ENCODE measurements at regions not wholly inside any gene's neighbourhood (a gene's known extent, or its start where the extent isn't known, plus 50 kb on each side); places are given as distances from the start of the nearest gene placed in this dataset.

- TF ChIP-seq CTCF (conservative IDR thresholded peaks at IDR 0.05; ENCODE audit: low read depth, low read length) (no peak), POLR2A (IDR thresholded peaks at IDR 0.05; ENCODE audit: low read depth, low read length) (no peak)
Measured at GRCh38 chr17:70368011-70368410, 198.7 kb downstream of the KCNJ2 start.

All from IMR-90 (cell line).